HK-2 (cell line): ENCODE measurements at regions not wholly inside any gene's neighbourhood (a gene's known extent, or its start where the extent isn't known, plus 50 kb on each side); places are given as distances from the start of the nearest gene placed in this dataset.
"Not testable (repeated sequence)": the region's sequence is repeated elsewhere in the genome, so short reads cannot be mapped to it uniquely, and the experiment has no call there.

Experiments used
- DNase-seq: peaks from one replicate; pipeline ENCODE4 v3.0.0-alpha.2; 2018; ENCODE audit not compliant: unreplicated experiment

DNA sequence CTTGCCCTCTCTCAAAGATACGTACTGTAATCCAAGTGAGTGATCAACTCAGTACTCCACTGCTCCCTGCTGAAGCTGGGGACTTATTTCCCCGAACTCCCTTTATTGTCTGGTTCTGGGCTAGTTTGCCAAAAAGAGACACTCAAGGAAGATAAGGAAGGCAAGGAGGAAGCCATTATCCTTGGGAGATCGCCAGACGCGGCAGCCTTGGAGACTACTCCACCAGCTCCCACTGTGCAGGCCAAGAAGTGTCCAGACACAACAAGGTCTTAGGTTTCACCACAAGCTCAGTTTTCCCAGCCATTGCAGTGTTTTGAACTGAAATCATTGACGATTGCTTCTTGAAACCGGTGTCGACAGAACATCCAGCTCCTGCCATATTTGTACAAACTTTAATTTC lies 439.6 kb upstream of the UBE2E3 start:
- no peak for DNase-seq

DNA sequence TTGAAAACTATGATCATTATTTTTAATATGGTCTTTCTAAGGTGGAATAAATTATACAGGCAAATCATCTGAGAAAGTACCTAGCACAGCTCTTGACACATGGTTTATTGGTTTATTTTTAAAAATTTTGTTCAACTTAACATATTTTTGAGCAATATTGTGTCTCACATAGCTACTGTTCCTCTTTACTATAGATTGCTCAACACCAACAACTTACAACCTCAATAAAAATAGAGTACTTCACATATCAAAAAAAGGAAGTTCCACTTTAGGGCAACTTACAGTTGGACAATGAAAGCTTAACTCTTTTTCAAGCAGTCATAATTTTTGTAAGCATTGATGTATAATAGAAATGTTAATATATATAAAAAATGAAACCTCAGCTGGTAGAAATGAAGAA lies 440.9 kb upstream of the UBE2E3 start:
- no peak for DNase-seq

DNA sequence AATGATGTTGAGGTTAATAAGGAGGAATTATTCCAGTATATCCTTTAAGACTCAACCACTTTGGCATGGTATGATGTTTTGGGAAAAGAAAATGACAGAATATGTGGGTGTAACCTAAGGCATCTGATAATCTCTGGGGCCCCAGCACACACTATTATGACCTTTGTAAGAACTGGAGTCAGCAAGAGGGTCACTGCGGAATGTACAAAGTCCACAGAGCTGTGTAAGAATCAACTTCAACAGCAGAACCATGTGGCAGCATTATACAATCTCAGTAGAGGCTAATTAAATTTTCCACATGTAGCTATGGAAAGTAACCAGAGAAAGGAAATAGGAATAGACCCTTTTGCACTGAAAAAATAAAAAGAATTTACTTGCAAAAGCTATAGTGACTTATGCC lies 445.1 kb upstream of the UBE2E3 start:
- DNase-seq, result no peak

DNA sequence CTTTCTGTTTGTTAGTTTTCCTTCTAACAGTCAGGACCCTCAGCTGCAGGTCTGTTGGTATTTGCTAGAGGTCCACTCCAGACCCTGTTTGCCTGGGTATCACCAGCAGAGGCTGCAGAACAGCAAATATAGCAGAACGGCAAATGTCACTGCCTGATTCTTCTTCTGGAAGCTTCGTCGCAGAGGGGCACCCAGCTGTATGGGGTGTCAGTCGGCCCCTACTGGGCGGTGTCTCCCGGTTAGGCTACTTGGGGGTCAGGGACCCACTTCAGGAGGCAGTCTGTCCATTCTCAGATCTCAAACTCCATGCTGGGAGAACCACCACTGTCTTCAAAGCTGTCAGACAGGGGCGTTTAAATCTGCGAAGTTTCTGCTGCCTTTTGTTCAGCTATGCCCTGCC lies 448.6 kb upstream of the UBE2E3 start:
- not testable (repeated sequence) for DNase-seq

DNA sequence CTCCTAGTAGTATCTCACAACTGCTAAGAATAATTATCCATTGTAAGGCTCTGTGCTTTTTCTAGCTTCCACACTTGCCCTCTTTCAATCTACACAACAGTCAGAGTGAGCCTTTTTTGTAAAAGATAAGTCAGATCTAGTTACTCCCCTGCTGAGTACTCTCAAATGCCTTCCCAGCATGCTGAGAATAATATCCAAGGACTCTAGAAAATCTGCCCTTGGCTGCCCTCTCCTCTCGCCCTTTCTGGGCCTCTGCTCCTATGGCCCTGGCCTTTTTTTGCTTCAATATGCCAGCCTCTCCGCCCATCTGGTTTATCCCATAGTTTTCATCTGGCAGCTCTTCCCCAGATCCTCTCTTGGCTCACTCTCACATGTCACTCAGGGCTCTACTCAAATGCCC lies 455.9 kb upstream of the UBE2E3 start:
- no peak for DNase-seq

DNA sequence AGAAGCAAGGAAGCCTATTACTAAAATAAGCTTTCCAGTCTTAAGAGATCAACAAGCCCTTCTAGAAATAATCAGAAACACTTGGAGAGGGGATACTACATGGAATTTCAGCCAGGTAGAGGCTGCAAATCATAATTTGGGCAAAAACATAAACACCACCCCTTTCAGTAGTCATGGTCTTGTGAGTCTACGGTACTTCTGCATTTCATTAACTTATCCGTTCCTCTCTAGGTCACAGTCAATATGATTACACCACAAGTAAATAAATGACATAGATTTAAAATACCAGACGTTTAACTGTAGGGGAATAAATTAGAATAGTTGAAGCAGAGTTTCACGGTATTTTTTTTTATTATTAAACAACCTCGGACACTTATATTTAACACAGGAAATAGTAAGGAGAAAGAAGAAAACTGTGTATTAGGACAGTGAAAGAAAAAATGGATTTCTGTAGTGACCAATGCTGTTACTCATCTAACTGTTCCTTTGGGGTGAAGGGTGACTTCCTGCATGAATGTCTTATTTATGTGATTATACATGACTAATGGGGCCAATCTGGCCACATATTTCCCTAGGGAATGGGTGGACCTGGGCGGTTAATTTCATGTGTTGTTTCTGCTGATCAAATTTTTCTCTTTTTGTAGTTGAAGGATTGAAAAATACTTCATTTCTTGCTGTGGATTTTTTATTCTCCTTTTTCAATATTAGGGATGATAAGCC lies 456.6 kb upstream of the UBE2E3 start:
- DNase-seq, result no peak

DNA sequence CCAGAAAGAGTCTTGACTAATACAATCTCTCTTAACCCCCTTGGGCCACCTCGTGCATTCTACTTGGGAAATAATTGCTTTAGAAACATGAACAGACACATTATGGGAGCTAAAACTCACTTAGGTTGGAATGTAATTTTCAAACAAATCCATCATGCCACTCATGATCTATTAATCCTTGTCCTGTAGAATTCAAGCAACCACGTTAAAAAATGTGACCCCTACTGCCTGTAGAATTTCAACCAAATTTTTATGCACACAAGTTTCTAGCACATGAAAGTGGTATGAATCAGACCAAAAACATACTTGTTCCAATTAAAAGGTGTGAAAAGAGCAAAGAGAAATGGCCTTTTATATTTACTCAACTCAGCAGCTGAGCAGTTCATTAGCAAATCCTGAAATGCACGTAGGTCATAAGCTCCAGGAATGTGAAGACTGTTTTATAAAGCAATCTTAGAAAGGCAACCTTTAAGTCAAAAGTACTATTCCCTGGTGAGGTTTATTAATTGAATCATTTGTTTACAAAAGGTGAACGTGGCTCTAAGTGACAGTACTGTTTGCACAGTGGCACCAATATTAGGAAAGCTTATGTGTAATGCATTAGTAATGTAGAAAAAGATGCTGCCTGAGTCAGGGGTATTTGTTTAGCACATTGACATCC lies 459.4 kb upstream of the UBE2E3 start:
- DNase-seq, result no peak

DNA sequence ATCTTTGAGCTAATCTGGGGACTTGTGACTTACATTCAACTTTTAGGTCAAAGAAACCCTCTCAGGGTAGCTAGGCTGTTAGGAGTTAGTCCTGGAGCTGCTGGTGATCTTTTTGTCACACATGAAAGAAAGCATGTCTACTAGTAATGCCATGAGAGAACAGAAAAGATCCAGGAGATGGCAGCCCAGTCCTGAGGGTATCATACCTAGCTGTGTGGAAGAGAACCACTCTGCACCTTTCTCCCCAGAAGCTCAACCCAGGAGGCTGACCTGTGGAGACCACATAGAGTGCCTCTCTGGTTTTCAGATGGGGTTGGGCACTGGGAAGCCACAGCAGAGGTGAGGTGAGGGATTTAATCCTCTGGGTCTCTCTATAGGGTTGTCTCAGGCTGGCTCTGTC lies 460.2 kb upstream of the UBE2E3 start:
- DNase-seq, result peak; percentile 14

DNA sequence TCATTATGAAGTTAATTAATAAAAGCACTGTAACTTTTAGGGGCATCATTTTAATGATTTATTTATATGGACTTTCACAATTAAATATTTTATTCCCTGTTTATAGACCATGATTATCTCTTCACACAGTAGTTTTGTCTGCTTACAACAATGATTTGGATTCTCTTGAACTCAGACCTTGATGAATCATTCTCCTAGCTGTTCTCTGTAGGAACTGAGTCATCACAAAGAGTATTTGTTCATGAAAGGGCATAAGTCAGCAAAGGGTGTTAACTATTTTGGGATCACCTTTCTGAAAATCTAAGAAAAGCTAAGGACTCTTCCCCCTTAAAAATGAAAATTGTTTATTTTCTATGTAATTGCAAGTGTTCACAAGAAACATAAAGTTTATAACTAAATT lies 461.1 kb upstream of the UBE2E3 start:
- DNase-seq, result no peak

DNA sequence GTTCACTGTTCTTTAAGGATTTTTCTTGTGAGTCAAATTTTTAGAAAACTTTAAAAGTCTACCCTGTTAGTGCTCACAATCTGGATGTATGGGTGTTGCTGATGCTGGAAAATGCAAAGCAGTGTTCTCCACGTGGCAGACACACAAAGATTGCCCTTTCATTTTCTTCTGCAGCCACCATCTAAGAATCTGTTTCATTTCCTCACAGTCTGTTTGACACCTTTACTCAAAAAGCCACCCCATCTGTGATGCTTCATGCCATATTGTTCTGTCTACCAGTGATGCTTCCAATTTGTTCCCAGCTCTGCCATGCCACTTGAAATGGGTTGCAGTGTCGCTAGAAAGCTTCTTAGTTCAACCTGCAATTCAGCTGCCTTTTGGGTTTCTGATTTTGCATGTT lies 464.2 kb upstream of the UBE2E3 start:
- no peak for DNase-seq

DNA sequence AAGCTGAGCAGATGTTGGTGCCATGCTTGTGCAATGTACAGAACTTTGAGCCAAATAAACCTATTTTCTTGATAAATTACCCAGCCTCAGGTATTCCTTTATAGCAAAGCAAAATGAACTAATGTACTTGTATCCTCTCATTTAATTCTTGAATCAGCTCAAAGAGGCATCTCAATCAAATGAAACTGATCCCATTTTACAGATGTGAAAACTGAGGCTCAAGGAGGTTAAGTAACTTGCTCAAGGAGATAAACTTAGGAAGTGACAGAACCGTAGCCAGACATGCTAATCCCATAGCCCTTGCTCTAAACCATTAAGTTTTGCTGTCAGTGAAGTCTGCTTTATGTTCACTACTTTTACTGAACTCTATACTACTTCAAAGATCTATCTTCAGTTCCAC lies 467.0 kb upstream of the UBE2E3 start:
- no peak for DNase-seq

DNA sequence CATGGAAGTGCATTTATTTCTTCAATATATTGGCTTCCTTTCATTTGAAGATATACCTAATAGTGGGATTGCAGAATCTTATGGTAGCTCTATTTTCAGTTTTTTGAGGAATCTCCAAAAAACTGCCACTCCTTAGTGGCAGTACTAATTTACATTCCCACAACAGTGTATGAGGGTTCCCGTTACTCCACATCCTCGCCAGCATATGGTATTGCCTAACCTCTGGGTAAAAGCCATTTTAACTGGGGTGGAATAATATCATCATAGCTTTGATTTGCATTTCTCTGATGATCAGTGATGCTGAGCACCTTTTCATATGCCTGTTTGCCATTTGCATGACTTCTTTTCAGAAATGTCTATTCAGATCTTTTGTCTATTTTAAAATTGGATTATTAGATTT lies 471.9 kb upstream of the UBE2E3 start:
- no peak for DNase-seq

DNA sequence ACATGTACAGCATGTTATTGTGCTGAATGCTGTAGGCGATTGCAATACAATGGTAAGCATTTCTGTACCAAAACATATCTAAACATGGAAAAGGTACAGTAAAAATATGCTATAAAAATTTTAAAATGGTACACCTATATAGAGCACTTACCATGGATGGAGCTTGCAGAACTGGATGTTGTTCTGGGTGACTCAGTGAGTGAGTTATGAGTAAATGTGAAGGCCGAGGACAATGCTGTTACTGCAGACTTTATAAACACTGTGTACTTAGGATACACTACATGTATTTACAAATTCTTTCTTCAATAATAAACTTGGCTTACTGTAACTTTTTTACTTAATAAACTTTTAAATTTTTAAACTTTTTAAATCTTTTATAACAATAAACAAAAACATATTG lies 473.4 kb upstream of the UBE2E3 start:
- DNase-seq, result no peak

DNA sequence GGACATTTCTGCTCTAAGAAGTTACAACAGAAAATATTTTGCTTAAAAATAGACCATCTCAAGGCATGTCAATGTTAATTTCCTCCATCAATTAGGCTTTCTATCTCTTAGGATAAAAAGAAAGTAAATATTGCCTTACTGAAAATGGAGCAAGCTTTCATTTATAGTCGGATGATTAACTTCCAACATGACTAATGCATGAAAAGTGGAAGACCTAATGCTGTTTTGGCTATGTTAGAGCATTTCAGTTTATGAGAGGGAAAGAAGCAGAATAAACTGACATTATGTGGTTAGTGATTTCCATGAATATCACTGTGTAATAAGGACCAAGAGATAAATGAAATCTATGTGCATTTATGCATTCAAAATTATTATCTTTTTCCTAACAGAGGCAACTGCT lies 475.2 kb upstream of the UBE2E3 start:
- DNase-seq, result no peak

DNA sequence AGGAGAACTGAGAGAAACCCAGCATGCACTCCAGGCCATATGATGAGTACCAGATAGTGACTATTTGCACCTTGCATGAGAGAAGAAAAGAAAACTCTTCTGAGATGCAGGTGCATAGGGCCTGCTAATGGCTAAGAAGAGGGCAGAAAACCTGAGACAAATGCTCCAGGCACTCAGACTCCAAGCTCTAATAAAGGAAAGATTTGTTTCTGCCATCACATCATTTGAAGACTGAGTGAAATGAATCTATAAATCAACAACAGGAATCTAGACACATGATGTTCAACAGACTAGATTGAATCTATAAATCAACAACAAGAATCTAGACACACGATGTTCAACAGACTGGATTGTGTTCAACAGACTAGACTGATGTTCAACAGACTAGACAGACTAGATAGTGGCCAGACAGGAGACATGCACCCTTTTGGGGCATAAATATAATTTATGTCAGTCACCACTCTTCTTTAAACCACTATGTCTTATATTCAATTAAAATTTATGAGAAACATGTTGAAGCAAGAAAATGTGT lies 482.7 kb upstream of the UBE2E3 start:
- DNase-seq, result no peak

DNA sequence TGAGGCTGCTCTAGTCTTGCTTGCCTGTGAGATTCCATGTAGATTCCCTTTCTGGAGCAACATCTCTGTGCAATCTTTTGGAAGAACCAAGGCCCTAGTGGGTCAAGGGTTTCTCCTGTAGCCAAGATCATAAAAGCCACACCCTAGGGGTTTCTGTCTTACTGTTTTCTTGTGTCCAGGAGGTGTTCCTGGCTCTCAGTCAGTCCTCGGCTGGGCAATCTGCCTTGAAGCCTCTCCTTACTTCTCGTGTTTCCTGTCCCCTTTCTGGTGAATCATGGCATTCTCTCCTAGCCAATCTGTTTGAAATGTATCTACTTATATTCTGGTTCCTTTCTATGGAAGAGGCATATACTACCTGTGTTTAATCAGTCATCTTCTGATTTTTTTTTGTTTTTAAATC lies 484.8 kb upstream of the UBE2E3 start:
- no peak for DNase-seq

DNA sequence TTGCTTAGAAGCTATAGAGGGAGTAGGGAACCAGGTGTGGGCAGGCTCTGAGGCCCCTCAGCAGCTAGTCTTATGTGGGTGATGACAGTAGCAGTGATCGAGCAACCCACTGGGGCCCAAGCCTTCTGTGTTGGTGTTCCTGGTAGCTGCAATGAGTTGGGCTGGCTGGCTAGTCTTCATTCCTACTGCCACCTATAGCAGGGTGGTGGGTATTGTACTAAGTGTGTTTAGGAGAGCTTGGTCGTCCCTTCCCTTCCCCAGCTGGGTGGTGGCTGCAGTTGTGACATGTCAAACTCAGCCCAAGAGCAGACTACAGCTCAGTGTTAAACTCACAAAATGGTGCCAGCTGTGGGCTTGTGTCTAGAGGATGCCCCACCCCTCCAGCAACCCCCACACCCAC lies 486.1 kb upstream of the UBE2E3 start:
- DNase-seq, result no peak

DNA sequence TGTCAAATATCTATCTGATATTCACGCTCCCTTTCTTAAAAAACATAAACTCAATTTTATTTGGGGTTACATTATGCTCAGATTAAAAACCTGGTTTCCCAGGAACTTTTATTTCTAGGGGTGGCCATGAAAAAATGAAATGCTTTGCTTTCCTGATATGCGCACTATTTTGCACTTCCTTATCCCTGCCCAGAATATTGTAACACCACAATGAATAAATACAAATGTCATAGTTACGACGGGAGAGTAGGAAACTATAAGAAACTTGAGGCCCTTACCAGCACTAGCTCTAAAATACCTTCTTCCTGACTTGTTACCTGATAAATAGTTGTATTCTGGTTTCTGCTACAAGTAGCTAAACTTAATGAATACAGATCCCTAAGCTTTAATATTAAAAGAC lies 475.6 kb upstream of the CWC22 start:
- DNase-seq, result no peak

DNA sequence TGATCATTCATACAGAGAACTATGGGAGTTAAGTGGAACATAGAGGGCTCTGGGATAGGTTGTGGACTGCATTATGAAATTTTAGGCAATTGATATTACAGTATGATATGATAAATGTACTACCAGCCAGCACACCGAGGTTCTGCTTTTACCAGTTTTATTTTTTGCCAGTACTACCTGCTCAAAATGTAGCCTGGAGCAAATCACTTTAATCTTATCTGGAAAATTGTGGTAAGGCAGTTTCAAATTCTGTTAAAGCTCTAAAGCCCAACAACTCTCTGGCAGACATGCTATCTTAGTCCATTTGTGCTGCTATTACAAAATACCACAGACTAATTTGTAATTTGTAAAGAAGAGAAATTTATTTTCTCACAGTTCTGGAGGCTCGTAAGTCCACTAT lies 474.9 kb upstream of the CWC22 start:
- no peak for DNase-seq

DNA sequence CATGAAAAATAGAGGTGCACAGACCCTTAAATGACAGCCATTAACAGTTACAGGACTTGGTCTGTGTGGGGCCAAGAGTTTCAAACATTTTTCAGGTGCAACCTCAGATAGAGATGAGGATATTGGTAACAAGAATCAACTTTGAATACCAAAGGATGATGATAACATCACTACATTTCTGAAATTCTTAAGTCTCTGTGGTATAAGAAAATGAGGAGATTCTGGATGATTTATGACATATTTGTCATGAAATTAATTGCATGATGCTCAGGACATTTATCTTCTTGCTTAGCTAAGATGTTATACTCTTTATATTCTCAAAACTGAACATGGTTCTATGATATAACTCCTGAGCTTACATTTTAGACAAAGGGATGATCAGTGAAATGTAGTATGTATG lies 471.8 kb upstream of the CWC22 start:
- no peak for DNase-seq

DNA sequence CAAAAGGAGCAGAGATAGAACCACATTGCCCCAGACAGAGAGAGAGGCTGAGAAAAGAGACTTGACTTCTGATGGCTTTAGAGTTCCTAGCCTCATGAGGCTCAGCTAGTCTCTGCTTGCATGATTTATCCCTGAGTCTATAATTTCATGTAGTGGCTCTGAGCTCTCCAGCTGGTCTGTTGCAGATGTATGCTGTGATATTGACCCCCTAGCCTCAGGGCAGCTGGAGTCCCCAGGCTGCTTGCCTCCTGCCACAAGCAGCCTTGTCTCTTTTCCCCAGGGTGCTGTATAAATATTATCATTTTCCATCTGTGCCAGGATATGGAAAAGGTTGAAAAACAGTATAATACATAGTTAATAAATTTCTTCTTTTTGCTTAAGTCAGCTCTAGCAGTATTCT lies 467.6 kb upstream of the CWC22 start:
- no peak for DNase-seq

DNA sequence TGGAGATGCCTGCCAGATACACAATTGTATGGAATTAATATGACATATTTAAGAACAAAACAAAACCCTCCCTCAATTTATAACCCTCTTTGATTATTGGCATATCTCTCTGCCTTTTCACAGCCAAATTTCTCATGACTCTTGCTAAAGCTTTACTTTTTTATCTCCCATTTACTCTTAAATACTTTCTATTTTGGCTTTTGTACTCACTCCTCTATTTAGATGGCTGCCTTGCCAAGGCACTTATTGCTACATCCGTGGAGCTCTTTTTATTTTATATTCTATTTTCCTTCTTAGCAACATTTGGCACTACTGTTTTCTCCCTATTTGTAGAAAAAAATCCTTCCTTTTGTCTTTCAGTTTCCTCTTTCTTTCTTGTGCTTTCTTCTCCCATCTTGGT lies 466.4 kb upstream of the CWC22 start:
- no peak for DNase-seq

DNA sequence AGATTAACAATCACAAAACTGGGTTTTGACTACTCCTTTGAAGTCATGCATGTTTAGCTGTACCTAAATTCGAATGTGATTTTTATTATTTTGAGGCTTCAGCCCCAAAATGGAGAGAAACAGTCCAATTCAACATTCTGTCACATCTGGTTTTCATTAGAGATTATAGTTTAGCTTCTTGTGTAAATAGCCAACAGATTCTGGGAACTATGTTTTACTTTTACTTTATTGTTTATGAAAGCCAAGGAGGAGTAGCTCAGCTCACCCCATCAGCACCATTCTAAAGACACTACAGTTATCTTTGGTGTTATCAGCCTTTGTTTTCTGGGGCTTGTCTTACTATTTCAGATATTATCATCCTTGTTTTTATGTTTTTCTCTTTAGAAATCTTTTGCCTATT lies 465.0 kb upstream of the CWC22 start:
- no peak for DNase-seq

DNA sequence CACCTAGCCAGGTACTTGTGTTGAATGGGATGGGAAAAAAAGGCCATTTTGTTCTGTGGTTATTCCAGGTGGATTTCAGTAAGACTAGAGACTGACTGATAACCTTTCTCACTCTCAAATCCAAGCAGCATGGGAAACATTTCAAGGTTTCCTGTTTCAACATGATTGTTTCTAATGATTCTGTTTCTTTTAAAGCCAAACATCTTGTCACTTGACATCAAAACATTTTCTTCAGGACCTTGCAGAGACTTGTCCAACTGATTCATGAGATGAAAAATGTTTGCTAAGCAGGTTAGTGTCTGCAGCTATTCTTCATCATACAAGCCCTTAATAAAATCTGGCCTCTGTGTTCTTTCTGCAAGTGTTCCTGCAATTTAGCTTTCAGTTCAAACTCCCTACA lies 456.5 kb upstream of the CWC22 start:
- no peak for DNase-seq
